ENCODE measurements at regions not wholly inside any gene's neighbourhood (a gene's known extent, or its start where the extent isn't known, plus 50 kb on each side); places are given as distances from the start of the nearest gene placed in this dataset.

DNA sequence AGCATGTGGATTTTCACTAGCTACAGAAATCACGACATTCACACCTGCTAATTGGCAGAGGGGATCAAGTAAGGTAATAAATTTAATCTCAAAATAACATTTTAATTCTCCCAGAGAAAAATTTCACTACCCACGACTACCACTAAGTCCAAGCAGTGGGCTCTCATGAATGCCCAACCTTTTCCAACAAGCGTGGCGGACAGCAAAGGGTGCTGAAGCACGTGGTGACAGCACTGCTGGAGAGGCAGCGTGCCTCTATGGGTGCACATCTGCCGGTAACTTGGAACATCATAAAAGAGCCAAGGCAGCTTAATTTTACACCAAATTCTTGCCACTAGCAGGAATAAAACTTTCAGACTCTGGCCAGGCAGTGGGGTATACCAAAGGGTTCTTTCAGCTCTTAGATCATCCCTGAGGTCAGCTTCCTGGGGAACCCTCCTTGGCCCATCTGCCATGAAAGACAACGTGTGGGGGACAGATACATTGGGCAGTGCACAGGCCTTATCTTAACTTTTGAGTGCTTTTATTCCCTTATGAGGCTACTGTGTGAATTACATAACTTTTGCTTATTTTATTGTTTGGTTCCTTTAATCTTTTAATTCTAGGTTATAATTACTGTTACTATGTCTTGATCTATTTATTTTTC, 206.7 kb upstream of the KCTD7 start:
- DNase-seq, result no peak
- Histone ChIP-seq H3K36me3 (replicated peaks in 1 of 2; ENCODE audit: control extremely low read depth in 1 of 2, control insufficient read depth in 1 of 2, extremely low read depth in 1 of 2, insufficient read depth in 2 of 2, low read length in 1 of 2) (peaks cover 0 to 4% of the 10 kb centered on the region in 2 experiments), H3K4me1 (ENCODE audit: control insufficient read depth in 2 of 2, insufficient read depth in 2 of 2, low read length in 2 of 2) (no peaks in the 10 kb centered on the region), H4K20me1 (ENCODE audit: control insufficient read depth, insufficient read depth, low read length, poor library complexity, severe bottlenecking) (no peaks in the 10 kb centered on the region), H3K9ac (ENCODE audit: low read length) (no peak overlapping the region), H3K4me3 (ENCODE audit: control extremely low read depth in 1 of 5, extremely low read depth in 1 of 5, insufficient read depth in 1 of 5, low read depth in 2 of 5, low read length in 4 of 5) (no peak overlapping the region), H3K27ac (ENCODE audit: low read length in 2 of 2) (no peak overlapping the region), H3K79me2 (ENCODE audit: control insufficient read depth, insufficient read depth, low read length) (no peaks in the 10 kb centered on the region), H3K4me2 (replicated peaks; ENCODE audit: low read depth, low read length, poor library complexity, severe bottlenecking) (no peak overlapping the region), H3K27me3 (replicated peaks in 1 of 4; ENCODE audit: control extremely low read depth in 1 of 4, control insufficient read depth in 3 of 4, insufficient read depth in 4 of 4, low read length in 3 of 4) (no peaks in the 10 kb centered on the region), H3K9me3 (ENCODE audit: control extremely low read depth in 1 of 3, control insufficient read depth in 2 of 3, insufficient read depth in 1 of 3, low read length in 2 of 3) (no peaks in the 10 kb centered on the region), H2AFZ (ENCODE audit: insufficient read depth, low read depth, low read length, poor library complexity, severe bottlenecking) (no peak overlapping the region)
- TF ChIP-seq, protein P1, sequence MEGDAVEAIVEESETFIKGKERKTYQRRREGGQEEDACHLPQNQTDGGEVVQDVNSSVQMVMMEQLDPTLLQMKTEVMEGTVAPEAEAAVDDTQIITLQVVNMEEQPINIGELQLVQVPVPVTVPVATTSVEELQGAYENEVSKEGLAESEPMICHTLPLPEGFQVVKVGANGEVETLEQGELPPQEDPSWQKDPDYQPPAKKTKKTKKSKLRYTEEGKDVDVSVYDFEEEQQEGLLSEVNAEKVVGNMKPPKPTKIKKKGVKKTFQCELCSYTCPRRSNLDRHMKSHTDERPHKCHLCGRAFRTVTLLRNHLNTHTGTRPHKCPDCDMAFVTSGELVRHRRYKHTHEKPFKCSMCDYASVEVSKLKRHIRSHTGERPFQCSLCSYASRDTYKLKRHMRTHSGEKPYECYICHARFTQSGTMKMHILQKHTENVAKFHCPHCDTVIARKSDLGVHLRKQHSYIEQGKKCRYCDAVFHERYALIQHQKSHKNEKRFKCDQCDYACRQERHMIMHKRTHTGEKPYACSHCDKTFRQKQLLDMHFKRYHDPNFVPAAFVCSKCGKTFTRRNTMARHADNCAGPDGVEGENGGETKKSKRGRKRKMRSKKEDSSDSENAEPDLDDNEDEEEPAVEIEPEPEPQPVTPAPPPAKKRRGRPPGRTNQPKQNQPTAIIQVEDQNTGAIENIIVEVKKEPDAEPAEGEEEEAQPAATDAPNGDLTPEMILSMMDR (IDR thresholded peaks at IDR 0.05), result no peak
- no peak for TF ChIP-seq EZH2 (IDR thresholded peaks at IDR 0.05; ENCODE audit: borderline replicate concordance, insufficient read depth, low read depth, low read length, poor library complexity, severe bottlenecking)
- intact Hi-C loops (cut with micrococcal nuclease), result no loop called here
- ChIA-PET CTCF (no interaction called here), POLR2A (interaction anchor here (0.6 kb wide), 1 partner anchor 8 kb away, joined by 3 read pairs; no protein-coding TSS in a partner anchor)
- Mint-ChIP-seq H3K4me3 (no peak overlapping the region), H3K27ac (no peak overlapping the region), H3K4me1 (no peaks in the 10 kb centered on the region), H3K27me3 (no peaks in the 10 kb centered on the region), H3K9me3 (ENCODE audit: insufficient read depth) (no peaks in the 10 kb centered on the region)
- no peak for ATAC-seq (ENCODE audit: low read depth)
- WGBS (ENCODE audit: insufficient coverage), result 100% methylated on average over 7 of the region's 8 CpGs

- TF ChIP-seq, protein P1 (IDR thresholded peaks at IDR 0.05), result no peak
- no peak for TF ChIP-seq EZH2 (IDR thresholded peaks at IDR 0.05; ENCODE audit: borderline replicate concordance, insufficient read depth, low read depth, low read length, poor library complexity, severe bottlenecking)
- no peak overlapping the region for H3K27ac Mint-ChIP-seq
- 90% methylated on average over 6 of the region's 7 CpGs for WGBS (ENCODE audit: insufficient coverage)
These were observed 205.0 kb upstream of the KCTD7 start for GRCh38 chr7:66423729-66424128.

More at GRCh38 chr7:66423729-66424128, 205.0 kb upstream of the KCTD7 start:
- no peaks in the 10 kb centered on the region for H3K9me3 ChIP-seq (ENCODE audit: control extremely low read depth in 1 of 3, control insufficient read depth in 2 of 3, insufficient read depth in 1 of 3, low read length in 2 of 3)
- no peak for ATAC-seq (ENCODE audit: low read depth)
- H3K4me2 ChIP-seq (replicated peaks; ENCODE audit: low read depth, low read length, poor library complexity, severe bottlenecking), result no peak overlapping the region
- H2AFZ ChIP-seq (ENCODE audit: insufficient read depth, low read depth, low read length, poor library complexity, severe bottlenecking), result no peak overlapping the region
- H3K4me3 Mint-ChIP-seq, result no peak overlapping the region
- H3K4me1 Mint-ChIP-seq, result no peaks in the 10 kb centered on the region
- no peaks in the 10 kb centered on the region for H3K79me2 ChIP-seq (ENCODE audit: control insufficient read depth, insufficient read depth, low read length)
- no peaks in the 10 kb centered on the region for H3K27me3 Mint-ChIP-seq
- no peak overlapping the region for H3K4me3 ChIP-seq (ENCODE audit: control extremely low read depth in 1 of 5, extremely low read depth in 1 of 5, insufficient read depth in 1 of 5, low read depth in 2 of 5, low read length in 4 of 5)
- peaks cover 0 to 4% of the 10 kb centered on the region in 2 experiments for H3K36me3 ChIP-seq (replicated peaks in 1 of 2; ENCODE audit: control extremely low read depth in 1 of 2, control insufficient read depth in 1 of 2, extremely low read depth in 1 of 2, insufficient read depth in 2 of 2, low read length in 1 of 2)
- H3K9ac ChIP-seq (ENCODE audit: low read length), result no peak overlapping the region
- no peaks in the 10 kb centered on the region for H3K4me1 ChIP-seq (ENCODE audit: control insufficient read depth in 2 of 2, insufficient read depth in 2 of 2, low read length in 2 of 2)
- no peak overlapping the region for H3K27ac ChIP-seq (ENCODE audit: low read length in 2 of 2)
- H3K27me3 ChIP-seq (replicated peaks in 1 of 4; ENCODE audit: control extremely low read depth in 1 of 4, control insufficient read depth in 3 of 4, insufficient read depth in 4 of 4, low read length in 3 of 4), result no peaks in the 10 kb centered on the region
- H4K20me1 ChIP-seq (ENCODE audit: control insufficient read depth, insufficient read depth, low read length, poor library complexity, severe bottlenecking), result no peaks in the 10 kb centered on the region
- ChIA-PET CTCF (no interaction called here), POLR2A (no interaction called here)
- intact Hi-C loops (cut with micrococcal nuclease), result no loop called here
- H3K9me3 Mint-ChIP-seq (ENCODE audit: insufficient read depth), result no peaks in the 10 kb centered on the region
- DNase-seq, result no peak

Data from B cell (primary cell).